Left colon (tissue), 2 donors: ENCODE measurements at regions not wholly inside any gene's neighbourhood (a gene's known extent, or its start where the extent isn't known, plus 50 kb on each side); places are given as distances from the start of the nearest gene placed in this dataset.

Experiments
- ATAC-seq: fragments of 200-7000 bp; cut with Tn5 transposase; one replicate; pipeline ENCODE4 v1.9.1; 2020; ENCODE audit warnings: mild to moderate bottlenecking, moderate library complexity
- DNase-seq, 2 donors: peaks; one replicate each; pipeline ENCODE4 v3.0.0-alpha.2; 2020
- intact Hi-C, 2 donors: fragments of 100-400 bp; cut with DNase I in 1 of 2; cut with micrococcal nuclease in 1 of 2; formaldehyde crosslinking; loops; one replicate each; pipeline versions ENCODE4 v1.11.2 to v1.14.0; 2022; cut with DNase I, micrococcal nuclease
- donor health status: DM: no; HTN: no; CAD: no.
- donor health status: DM: yes; HTN: yes; CAD: no.

GRCh38 chr22:19615867-19616581 is 91.8 kb upstream of the CLDN5 start:
- DNase-seq (no peak), ATAC-seq (no peak)
- intact Hi-C loops = no loop called here

GRCh38 chr22:19619144-19620009 is 94.9 kb upstream of the SEPTIN5 start:
- intact Hi-C loops = no loop called here
- no peak for DNase-seq
- no peak for ATAC-seq

- intact Hi-C loops = no loop called here
- ATAC-seq = no peak
- no peak for DNase-seq
Observed at GRCh38 chr22:19620742-19621371, 93.4 kb upstream of the SEPTIN5 start.

GRCh38 chr22:19621373-19622060 is 92.8 kb upstream of the SEPTIN5 start:
- intact Hi-C loops = no loop called here
- ATAC-seq (no peak), DNase-seq (no peak)

- ATAC-seq (no peak), DNase-seq (no peak)
- intact Hi-C loops = no loop called here
Observed at GRCh38 chr22:19622061-19622441, 92.3 kb upstream of the SEPTIN5 start.

GRCh38 chr22:19625331-19626041 is 88.8 kb upstream of the SEPTIN5 start:
- no peak for ATAC-seq
- intact Hi-C loops = no loop called here
- no peak for DNase-seq

- ATAC-seq (no peak), DNase-seq (no peak)
- intact Hi-C loops = no loop called here
Observed at GRCh38 chr22:19626042-19626587, 88.2 kb upstream of the SEPTIN5 start.

GRCh38 chr22:19626666-19627065 is 87.6 kb upstream of the SEPTIN5 start:
- intact Hi-C loops = no loop called here
- ATAC-seq (no peak), DNase-seq (no peak)

GRCh38 chr22:19628038-19628776 is 86.1 kb upstream of the SEPTIN5 start:
- no peak for DNase-seq
- intact Hi-C loops = no loop called here

GRCh38 chr22:19629331-19629719 is 85.0 kb upstream of the SEPTIN5 start:
- intact Hi-C loops = no loop called here
- DNase-seq = no peak
- ATAC-seq = no peak

More at GRCh38 chr22:19628038-19628776, 86.1 kb upstream of the SEPTIN5 start:
- ATAC-seq = no peak

- DNase-seq = peak; percentile 41 to 82
- intact Hi-C loops = no loop called here
- ATAC-seq = peak; percentile 90
Observed at GRCh38 chr22:19629720-19630419, 84.4 kb upstream of the SEPTIN5 start.

- ATAC-seq (no peak), DNase-seq (no peak)
- intact Hi-C loops = no loop called here
Observed at GRCh38 chr22:19630614-19631013, 83.7 kb upstream of the SEPTIN5 start.

GRCh38 chr22:19631899-19632667 is 82.2 kb upstream of the SEPTIN5 start:
- DNase-seq (peak in 1 of 2 donors; percentile 14), ATAC-seq (peak; percentile 25)
- intact Hi-C loops = no loop called here

GRCh38 chr22:19632668-19633148 is 81.6 kb upstream of the SEPTIN5 start:
- intact Hi-C loops = no loop called here
- DNase-seq (no peak), ATAC-seq (no peak)

- DNase-seq = no peak
- no peak for ATAC-seq
- intact Hi-C loops = no loop called here
Observed at GRCh38 chr22:19634226-19634975, 79.9 kb upstream of the SEPTIN5 start.

GRCh38 chr22:19635644-19636043 is 78.7 kb upstream of the SEPTIN5 start:
- intact Hi-C loops = no loop called here
- ATAC-seq = no peak

More at GRCh38 chr22:19635644-19636043, 78.7 kb upstream of the SEPTIN5 start:
- no peak for DNase-seq
